Sigmoid colon (tissue), 4 donors: ENCODE measurements at regions not wholly inside any gene's neighbourhood (a gene's known extent, or its start where the extent isn't known, plus 50 kb on each side); places are given as distances from the start of the nearest gene placed in this dataset.

ENCODE experiments used
- POLR2A ChIP-seq, 2 donors: fragments of 450-650 bp; IDR thresholded peaks; one replicate each; pipeline ENCODE4 v1.6.1; 2016; ENCODE audit warnings: antibody characterized with exemption in 2 of 2, mild to moderate bottlenecking in 2 of 2, moderate library complexity in 2 of 2
- POLR2AphosphoS5 ChIP-seq, 4 donors: sonication (generic); formaldehyde crosslinking; IDR thresholded peaks; one replicate each; pipeline ENCODE4 v1.6.1; 2017; ENCODE audit warnings: antibody characterized with exemption in 4 of 4
- TF ChIP-seq, protein P1 (sequence below), 4 experiments: fragments of 450-650 bp in 3 of 4; fragments of 200-600 bp in 1 of 4; IDR thresholded peaks; one replicate each; pipeline ENCODE4 v1.5.1; 2016 to 2019; ENCODE audit warnings: antibody characterized with exemption in 4 of 4, mild to moderate bottlenecking in 3 of 4, moderate library complexity in 2 of 4

DNA sequence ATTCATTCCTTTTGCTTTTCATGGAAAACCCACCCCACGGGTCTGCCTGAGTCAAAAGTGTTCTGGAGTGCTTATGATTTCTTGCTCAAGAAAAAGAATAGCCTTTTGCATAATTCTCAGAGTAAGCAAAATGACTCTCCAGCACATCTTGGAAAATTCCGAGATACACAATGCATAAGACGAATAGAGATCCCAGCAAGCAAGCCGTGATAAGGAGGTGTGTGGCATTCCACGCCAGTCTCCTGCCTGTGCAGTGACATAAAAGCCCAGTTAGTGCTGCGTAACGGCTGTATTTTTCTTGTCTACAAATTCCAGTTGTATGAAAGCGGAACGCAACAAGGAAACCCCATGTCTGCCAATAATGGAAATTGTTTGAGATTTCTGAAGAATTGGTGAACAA lies 237.9 kb upstream of the GATB start:
- TF ChIP-seq, protein P1, sequence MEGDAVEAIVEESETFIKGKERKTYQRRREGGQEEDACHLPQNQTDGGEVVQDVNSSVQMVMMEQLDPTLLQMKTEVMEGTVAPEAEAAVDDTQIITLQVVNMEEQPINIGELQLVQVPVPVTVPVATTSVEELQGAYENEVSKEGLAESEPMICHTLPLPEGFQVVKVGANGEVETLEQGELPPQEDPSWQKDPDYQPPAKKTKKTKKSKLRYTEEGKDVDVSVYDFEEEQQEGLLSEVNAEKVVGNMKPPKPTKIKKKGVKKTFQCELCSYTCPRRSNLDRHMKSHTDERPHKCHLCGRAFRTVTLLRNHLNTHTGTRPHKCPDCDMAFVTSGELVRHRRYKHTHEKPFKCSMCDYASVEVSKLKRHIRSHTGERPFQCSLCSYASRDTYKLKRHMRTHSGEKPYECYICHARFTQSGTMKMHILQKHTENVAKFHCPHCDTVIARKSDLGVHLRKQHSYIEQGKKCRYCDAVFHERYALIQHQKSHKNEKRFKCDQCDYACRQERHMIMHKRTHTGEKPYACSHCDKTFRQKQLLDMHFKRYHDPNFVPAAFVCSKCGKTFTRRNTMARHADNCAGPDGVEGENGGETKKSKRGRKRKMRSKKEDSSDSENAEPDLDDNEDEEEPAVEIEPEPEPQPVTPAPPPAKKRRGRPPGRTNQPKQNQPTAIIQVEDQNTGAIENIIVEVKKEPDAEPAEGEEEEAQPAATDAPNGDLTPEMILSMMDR (IDR thresholded peaks at IDR 0.05): no peak
- no peak for TF ChIP-seq POLR2AphosphoS5 (IDR thresholded peaks at IDR 0.05)
- no peak for TF ChIP-seq POLR2A (IDR thresholded peaks at IDR 0.05)
